Cardiac muscle cell (in vitro differentiated cells and primary cell): ENCODE measurements at regions not wholly inside any gene's neighbourhood (a gene's known extent, or its start where the extent isn't known, plus 50 kb on each side); places are given as distances from the start of the nearest gene placed in this dataset.
A peak's percentile ranks its signal among the peaks of the same experiment; 100 is the strongest.

ENCODE experiments used
- DNase-seq, 2 donors: peaks; one replicate each; pipeline versions ENCODE4 v3.0.0 to v3.0.0-alpha.2; 2010 to 2017; ENCODE audit warnings: low read depth in 1 of 2, low spot score in 1 of 2
- H3K27ac ChIP-seq: fragments of 200-600 bp; sonication (generic); 2 replicates; pipeline ENCODE4 v1.5.1; 2016
- H3K27me3 ChIP-seq: fragments of 200-600 bp; sonication (generic); 2 replicates; pipeline ENCODE4 v1.6.0; 2016; ENCODE audit warnings: control low read depth
- H3K36me3 ChIP-seq: fragments of 200-600 bp; sonication (generic); 2 replicates; pipeline ENCODE4 v1.5.1; 2016; ENCODE audit warnings: control low read depth
- H3K4me1 ChIP-seq: fragments of 200-600 bp; sonication (generic); 2 replicates; pipeline ENCODE4 v1.8.1; 2017; ENCODE audit warnings: low read depth, mild to moderate bottlenecking, mixed run types
- H3K4me3 ChIP-seq: fragments of 200-600 bp; sonication (generic); 2 replicates; pipeline ENCODE4 v1.5.1; 2016; ENCODE audit warnings: mild to moderate bottlenecking
- H3K9me3 ChIP-seq: fragments of 200-600 bp; sonication (generic); 2 replicates; pipeline ENCODE4 v1.5.1; 2017; ENCODE audit warnings: low read depth, mild to moderate bottlenecking, control low read depth
- TF ChIP-seq, protein P1 (sequence below): IDR thresholded peaks from 2 replicates; pipeline ENCODE4 v1.5.1; 2012; ENCODE audit warnings: low read depth, mild to moderate bottlenecking, low read length

DNA sequence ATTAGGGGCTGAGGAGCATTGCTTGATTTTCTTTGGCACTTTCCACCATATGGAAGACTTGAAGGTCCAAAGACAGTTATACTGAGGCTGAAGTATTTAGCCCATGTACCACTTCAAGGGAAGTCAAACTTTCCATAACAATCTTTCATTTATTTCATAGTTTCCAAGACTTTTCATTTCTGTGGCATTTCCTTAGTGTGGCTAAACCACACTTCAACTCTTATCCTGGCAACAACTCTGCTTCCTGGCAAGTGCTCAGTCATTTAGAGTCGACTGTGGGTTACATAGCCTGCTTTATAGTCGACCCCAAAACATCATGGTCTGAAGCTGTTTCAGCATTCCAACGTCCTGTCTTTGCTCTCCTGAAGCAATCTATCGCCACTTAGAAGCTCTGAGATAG is 343.0 kb upstream of the SEMA3D start:
- Histone ChIP-seq H3K27ac (no peak overlapping the region), H3K4me3 (no peak overlapping the region)
- DNase-seq, result peak in 1 of 2 donors; percentile 87

DNA sequence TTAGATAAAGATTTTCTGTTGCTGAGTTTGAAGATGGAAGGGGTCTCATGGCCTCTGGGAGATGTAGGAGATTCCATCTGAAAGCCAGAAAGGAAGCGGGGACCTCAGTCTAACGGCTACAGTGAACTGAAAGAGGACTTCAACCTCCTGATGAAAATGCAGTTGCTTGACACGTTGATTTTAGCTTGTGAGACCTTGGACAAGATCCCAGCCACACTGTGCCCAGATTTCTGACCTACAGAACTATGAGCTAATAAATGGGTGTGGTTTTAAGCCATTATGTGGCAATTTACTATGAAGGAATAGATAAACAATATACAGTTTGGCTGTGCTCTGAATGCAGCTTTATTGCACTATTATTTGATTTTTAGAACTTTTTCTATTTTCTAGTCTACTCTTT is 342.3 kb upstream of the SEMA3D start:
- peak in 1 of 2 donors; percentile 84 for DNase-seq
- no peak overlapping the region for H3K27ac ChIP-seq
- no peaks in the 10 kb centered on the region for H3K36me3 ChIP-seq
- TF ChIP-seq, protein P1, sequence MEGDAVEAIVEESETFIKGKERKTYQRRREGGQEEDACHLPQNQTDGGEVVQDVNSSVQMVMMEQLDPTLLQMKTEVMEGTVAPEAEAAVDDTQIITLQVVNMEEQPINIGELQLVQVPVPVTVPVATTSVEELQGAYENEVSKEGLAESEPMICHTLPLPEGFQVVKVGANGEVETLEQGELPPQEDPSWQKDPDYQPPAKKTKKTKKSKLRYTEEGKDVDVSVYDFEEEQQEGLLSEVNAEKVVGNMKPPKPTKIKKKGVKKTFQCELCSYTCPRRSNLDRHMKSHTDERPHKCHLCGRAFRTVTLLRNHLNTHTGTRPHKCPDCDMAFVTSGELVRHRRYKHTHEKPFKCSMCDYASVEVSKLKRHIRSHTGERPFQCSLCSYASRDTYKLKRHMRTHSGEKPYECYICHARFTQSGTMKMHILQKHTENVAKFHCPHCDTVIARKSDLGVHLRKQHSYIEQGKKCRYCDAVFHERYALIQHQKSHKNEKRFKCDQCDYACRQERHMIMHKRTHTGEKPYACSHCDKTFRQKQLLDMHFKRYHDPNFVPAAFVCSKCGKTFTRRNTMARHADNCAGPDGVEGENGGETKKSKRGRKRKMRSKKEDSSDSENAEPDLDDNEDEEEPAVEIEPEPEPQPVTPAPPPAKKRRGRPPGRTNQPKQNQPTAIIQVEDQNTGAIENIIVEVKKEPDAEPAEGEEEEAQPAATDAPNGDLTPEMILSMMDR, result no peak
- H3K4me3 ChIP-seq, result no peak overlapping the region
- H3K27me3 ChIP-seq, result no peaks in the 10 kb centered on the region
- H3K9me3 ChIP-seq, result no peaks in the 10 kb centered on the region
- no peaks in the 10 kb centered on the region for H3K4me1 ChIP-seq

More for the DNA sequence above, 343.0 kb upstream of the SEMA3D start:
- Histone ChIP-seq H3K27me3 (no peaks in the 10 kb centered on the region), H3K4me1 (no peaks in the 10 kb centered on the region), H3K36me3 (no peaks in the 10 kb centered on the region), H3K9me3 (no peaks in the 10 kb centered on the region)
- TF ChIP-seq, protein P1, result no peak

DNA sequence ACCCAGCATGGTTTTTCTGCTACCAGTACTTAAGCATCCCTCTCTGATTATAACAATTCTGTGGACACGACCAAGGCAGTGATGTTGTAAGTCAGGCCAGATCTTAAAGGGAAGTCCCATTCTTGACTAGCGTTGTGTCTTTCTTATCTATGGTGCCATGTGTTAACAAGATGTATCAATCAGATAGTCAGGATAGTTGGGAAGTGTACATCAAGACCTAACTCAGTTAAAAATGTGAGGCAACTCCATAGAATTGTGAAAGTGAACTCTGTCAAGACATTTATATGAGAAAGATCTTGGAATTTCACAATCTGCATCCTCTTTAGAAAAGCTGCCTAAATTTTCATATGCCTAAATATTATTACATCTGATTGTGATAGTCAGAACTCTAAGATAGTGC is 341.7 kb upstream of the SEMA3D start:
- TF ChIP-seq, protein P1, result no peak
- H3K4me3 ChIP-seq, result no peak overlapping the region
- no peaks in the 10 kb centered on the region for H3K4me1 ChIP-seq
- H3K36me3 ChIP-seq, result no peaks in the 10 kb centered on the region
- H3K27ac ChIP-seq, result no peak overlapping the region
- no peaks in the 10 kb centered on the region for H3K27me3 ChIP-seq
- peak in 1 of 2 donors; percentile 57 for DNase-seq
- no peaks in the 10 kb centered on the region for H3K9me3 ChIP-seq

DNA sequence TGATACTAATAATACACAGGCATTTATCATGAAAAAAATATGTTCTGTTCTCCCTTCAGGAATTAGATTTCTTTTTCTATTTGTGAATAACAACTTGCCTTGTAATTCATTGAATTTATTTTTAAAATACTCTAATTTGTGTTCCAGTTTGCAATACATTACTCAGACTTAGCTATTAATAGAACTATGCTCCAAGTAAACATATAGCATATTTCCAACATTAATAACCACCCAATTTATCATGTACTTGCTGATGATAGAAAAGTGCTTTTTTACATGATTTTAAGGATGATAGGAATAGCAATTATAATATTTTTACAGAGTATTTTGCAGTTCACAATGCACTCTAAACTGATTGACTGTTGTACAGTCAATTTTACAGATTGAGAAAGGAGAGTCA is 338.8 kb upstream of the SEMA3D start:
- Histone ChIP-seq H3K4me3 (no peak overlapping the region), H3K4me1 (no peaks in the 10 kb centered on the region), H3K36me3 (no peaks in the 10 kb centered on the region), H3K27me3 (no peaks in the 10 kb centered on the region), H3K9me3 (no peaks in the 10 kb centered on the region), H3K27ac (no peak overlapping the region)
- DNase-seq, result no peak
- TF ChIP-seq, protein P1, result no peak

DNA sequence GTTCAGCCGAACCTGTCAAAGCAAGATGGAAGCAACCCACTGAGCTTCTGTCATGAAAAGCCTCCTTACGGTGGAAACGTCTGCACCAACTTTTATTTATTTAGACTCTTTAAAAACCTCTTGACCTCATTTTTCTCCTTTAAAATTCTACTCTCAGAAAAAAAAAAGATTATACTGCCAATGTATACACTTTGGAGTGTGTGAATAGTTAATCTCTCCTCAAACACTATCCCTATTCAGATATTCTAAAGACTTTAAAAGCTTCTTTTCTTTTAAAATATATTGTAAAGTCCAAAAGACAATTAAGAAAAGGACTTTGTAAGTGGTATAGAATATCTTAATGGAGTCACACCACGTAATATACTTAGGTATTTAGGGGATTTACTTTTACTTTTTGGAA is 335.2 kb upstream of the SEMA3D start:
- Histone ChIP-seq H3K27me3 (no peaks in the 10 kb centered on the region), H3K4me1 (no peaks in the 10 kb centered on the region), H3K9me3 (no peaks in the 10 kb centered on the region), H3K4me3 (no peak overlapping the region), H3K27ac (no peak overlapping the region), H3K36me3 (no peaks in the 10 kb centered on the region)
- TF ChIP-seq, protein P1, result no peak
- DNase-seq, result no peak
